ENCODE measurements at regions not wholly inside any gene's neighbourhood (a gene's known extent, or its start where the extent isn't known, plus 50 kb on each side); places are given as distances from the start of the nearest gene placed in this dataset.

- Histone ChIP-seq H3K9ac (ENCODE audit: low read length) (no peak overlapping the region), H3K79me2 (replicated peaks; ENCODE audit: insufficient read depth, low read length) (no peaks in the 10 kb centered on the region), H3K4me3 (ENCODE audit: low read length) (no peak overlapping the region), H3K27me3 (ENCODE audit: insufficient read depth, low read depth, low read length) (no peaks in the 10 kb centered on the region), H3K27ac (ENCODE audit: low read length) (no peak overlapping the region), H3K36me3 (ENCODE audit: insufficient read depth, low read length) (no peaks in the 10 kb centered on the region), H3K4me2 (ENCODE audit: low read length) (no peak overlapping the region), H3F3A (ENCODE audit: insufficient read depth, low read length, poor library complexity, severe bottlenecking) (no peaks in the 10 kb centered on the region), H2AFZ (ENCODE audit: low read depth, low read length) (no peak overlapping the region), H3K9me2 (ENCODE audit: insufficient read depth, low read length) (no peaks in the 10 kb centered on the region), H3K9me3 (ENCODE audit: low read length) (no peaks in the 10 kb centered on the region), H4K20me1 (ENCODE audit: insufficient read depth) (no peaks in the 10 kb centered on the region)
- no peak for TF ChIP-seq TAF1 (IDR thresholded peaks at IDR 0.05; ENCODE audit: low read depth)
- TF ChIP-seq RAD21 (conservative IDR thresholded peaks at IDR 0.05): no peak
- TF ChIP-seq SMC3 (conservative IDR thresholded peaks at IDR 0.05; ENCODE audit: poor library complexity): no peak
- no peak for TF ChIP-seq REST (IDR thresholded peaks at IDR 0.05; ENCODE audit: borderline replicate concordance)
- TF ChIP-seq POLR2AphosphoS5 (IDR thresholded peaks at IDR 0.05): no peak
- TF ChIP-seq MXI1 (conservative IDR thresholded peaks at IDR 0.05; ENCODE audit: poor library complexity, severe bottlenecking): no peak
- TF ChIP-seq EP300 (conservative IDR thresholded peaks at IDR 0.05; ENCODE audit: poor library complexity, severe bottlenecking): no peak
- TF ChIP-seq, protein P1, sequence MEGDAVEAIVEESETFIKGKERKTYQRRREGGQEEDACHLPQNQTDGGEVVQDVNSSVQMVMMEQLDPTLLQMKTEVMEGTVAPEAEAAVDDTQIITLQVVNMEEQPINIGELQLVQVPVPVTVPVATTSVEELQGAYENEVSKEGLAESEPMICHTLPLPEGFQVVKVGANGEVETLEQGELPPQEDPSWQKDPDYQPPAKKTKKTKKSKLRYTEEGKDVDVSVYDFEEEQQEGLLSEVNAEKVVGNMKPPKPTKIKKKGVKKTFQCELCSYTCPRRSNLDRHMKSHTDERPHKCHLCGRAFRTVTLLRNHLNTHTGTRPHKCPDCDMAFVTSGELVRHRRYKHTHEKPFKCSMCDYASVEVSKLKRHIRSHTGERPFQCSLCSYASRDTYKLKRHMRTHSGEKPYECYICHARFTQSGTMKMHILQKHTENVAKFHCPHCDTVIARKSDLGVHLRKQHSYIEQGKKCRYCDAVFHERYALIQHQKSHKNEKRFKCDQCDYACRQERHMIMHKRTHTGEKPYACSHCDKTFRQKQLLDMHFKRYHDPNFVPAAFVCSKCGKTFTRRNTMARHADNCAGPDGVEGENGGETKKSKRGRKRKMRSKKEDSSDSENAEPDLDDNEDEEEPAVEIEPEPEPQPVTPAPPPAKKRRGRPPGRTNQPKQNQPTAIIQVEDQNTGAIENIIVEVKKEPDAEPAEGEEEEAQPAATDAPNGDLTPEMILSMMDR (IDR thresholded peaks at IDR 0.05; ENCODE audit: poor library complexity, severe bottlenecking): no peak
- TF ChIP-seq EZH2 (IDR thresholded peaks at IDR 0.05; ENCODE audit: borderline replicate concordance, insufficient read depth, low read length, poor library complexity, severe bottlenecking): no peak
These were observed 251.4 kb upstream of the UBE2E3 start for GRCh38 chr2:180728928-180729559.

- Histone ChIP-seq H3K27me3 (ENCODE audit: insufficient read depth, low read depth, low read length) (no peaks in the 10 kb centered on the region), H3F3A (ENCODE audit: insufficient read depth, low read length, poor library complexity, severe bottlenecking) (no peaks in the 10 kb centered on the region), H3K4me3 (ENCODE audit: low read length) (no peak overlapping the region), H3K9me3 (ENCODE audit: low read length) (no peaks in the 10 kb centered on the region), H3K79me2 (replicated peaks; ENCODE audit: insufficient read depth, low read length) (no peaks in the 10 kb centered on the region), H3K27ac (ENCODE audit: low read length) (no peak overlapping the region), H4K20me1 (ENCODE audit: insufficient read depth) (no peaks in the 10 kb centered on the region), H3K4me2 (ENCODE audit: low read length) (no peak overlapping the region), H3K36me3 (ENCODE audit: insufficient read depth, low read length) (no peaks in the 10 kb centered on the region), H3K9ac (ENCODE audit: low read length) (no peak overlapping the region), H2AFZ (ENCODE audit: low read depth, low read length) (no peak overlapping the region), H3K9me2 (ENCODE audit: insufficient read depth, low read length) (no peaks in the 10 kb centered on the region)
- TF ChIP-seq, protein P1 (IDR thresholded peaks at IDR 0.05; ENCODE audit: poor library complexity, severe bottlenecking): no peak
- TF ChIP-seq REST (IDR thresholded peaks at IDR 0.05; ENCODE audit: borderline replicate concordance) (no peak), SMC3 (conservative IDR thresholded peaks at IDR 0.05; ENCODE audit: poor library complexity) (no peak), EZH2 (IDR thresholded peaks at IDR 0.05; ENCODE audit: borderline replicate concordance, insufficient read depth, low read length, poor library complexity, severe bottlenecking) (no peak), EP300 (conservative IDR thresholded peaks at IDR 0.05; ENCODE audit: poor library complexity, severe bottlenecking) (no peak), POLR2AphosphoS5 (IDR thresholded peaks at IDR 0.05) (no peak), TAF1 (IDR thresholded peaks at IDR 0.05; ENCODE audit: low read depth) (no peak), RAD21 (conservative IDR thresholded peaks at IDR 0.05) (no peak), MXI1 (conservative IDR thresholded peaks at IDR 0.05; ENCODE audit: poor library complexity, severe bottlenecking) (no peak)
These were observed 256.7 kb upstream of the UBE2E3 start for GRCh38 chr2:180723712-180724111.

Data from neural cell (in vitro differentiated cells).